Forelimb muscle (tissue), 1 donor: ENCODE measurements at regions not wholly inside any gene's neighbourhood (a gene's known extent, or its start where the extent isn't known, plus 50 kb on each side); places are given as distances from the start of the nearest gene placed in this dataset.

Experiments used
- DNase-seq: peaks from one replicate; pipeline ENCODE4 v3.0.0-alpha.2; 2013; ENCODE audit warnings: low read depth

DNA sequence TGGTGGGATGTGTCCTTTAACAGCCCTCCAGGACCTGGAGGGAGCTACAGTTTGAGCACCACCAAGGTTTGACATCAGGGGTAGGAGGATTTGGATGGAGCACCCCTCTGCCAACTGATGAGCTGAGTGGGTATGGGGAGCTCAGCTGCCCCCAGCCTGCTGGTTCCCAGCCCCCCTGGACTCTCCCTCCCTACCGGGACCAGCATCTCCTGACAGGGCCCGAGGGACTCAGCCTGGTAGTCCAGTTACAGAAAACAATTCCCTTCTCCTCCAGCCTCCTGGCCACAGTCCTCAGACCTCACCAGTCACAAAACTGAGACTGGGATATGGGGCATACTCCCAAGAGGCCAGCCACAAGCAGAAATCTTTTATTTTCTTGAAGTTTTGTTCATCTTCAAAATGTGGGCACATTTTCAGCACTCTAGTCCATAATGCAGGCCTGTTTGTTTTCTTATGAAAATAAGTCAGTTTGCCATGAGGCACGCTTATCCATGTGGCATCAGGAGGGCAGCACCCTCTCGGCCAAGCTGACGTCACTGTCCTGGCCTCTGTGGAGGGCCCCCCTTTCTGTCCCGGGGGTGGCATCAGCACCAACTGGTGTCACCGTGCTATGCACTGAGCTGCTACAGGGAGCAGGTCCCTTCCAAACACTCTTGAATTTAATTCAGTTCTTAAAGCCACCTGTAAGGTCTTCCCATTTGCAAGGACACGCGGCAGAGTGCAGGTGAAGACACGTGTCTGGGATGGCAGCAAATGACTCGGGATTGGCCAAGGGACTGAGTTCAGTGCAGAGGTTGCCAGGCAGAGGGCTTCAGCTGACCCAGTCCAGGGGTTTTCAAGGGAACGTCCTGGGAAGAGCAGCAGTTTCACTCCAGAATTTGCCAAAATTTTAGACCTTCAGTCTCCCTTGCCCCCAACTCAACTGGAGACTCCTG, 187.6 kb downstream of the GADD45G start:
- no peak for DNase-seq

DNA sequence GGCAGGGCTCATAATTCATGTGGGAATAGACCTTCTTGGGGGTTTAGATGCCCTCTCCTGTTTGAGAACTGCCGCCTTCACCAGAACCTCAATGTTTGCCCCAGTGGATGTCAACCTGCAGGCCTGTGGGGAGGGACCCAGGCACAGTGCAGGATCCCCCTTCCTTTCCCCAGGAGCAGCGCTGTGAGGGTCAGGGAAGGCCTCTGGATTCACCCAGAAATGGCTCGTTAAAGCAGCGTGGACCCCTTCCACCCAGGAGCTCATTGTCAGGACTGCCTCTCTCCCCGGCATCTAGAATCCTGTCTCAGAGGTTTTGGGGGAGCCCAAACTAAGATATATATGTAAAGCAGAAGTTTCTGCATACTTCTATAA, 188.3 kb downstream of the GADD45G start:
- DNase-seq = no peak

DNA sequence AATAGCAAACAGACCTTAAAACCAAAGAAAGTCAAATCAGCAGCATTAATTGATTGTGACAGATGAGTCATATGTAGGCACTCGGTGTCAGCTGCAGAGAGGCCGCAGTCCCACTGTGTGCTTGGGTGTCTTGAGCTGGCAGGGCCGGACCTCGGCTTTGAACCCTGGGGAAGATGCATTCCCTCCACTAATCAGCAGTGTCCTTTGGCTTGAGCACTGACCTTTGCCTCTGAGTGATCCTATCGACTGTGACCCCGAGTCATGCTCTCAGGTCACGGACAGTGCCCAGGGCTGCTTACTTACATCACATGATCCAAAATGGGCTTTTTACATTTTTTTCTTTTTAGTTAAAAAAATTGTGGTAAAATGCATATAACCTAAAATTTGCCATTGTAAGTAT, 188.7 kb downstream of the GADD45G start:
- no peak for DNase-seq

DNA sequence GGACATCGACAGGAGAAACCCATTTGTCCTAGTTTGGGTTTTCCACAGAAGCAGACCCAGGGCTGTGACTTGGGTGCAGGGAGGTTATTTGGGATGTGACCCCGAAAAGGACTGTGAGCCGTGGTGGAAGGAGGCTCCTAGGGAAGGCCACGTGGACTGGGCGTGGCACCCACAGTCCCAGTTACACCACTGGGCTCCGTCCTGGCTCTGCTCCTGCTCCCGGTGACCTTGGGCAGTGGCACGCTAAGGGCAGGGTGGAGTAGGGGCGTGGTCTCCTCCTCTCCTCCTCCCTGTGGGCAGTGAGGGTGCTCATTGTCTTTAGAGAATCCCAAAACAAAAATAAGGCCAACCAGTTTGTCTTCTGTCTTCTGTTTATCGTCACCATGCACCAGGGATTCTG, 190.1 kb downstream of the GADD45G start:
- DNase-seq = no peak

DNA sequence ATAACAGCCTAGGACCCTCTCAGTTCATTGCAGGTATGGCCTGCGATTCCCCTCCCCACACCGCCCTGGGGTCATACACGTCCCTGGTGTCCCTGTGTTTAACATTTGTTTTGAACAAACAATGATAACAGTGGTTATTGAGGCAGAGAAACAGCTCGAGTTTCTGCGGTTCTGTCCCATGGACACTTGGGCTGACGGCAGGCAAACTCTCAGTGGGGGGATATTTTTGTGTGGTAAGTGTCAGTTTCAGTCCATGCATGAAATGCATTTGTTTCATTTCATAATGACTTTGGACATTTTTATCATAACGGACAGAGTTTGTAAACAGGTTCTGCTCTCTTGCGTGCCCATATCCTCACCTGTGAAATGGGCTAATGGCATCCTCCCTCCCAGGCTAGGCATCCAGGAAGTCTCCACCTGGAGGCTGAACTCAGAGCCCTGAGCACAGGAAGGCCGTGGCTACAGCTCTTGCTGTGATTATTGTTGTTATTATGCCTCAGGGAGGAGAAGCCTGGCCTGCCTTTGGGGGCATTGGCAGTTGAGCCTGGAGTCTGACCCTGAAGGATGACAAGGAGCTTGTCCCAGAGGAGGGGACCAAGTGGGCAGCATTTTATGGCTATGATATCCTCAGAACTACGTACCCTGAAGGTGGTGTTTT, 190.9 kb downstream of the GADD45G start:
- no peak for DNase-seq

DNA sequence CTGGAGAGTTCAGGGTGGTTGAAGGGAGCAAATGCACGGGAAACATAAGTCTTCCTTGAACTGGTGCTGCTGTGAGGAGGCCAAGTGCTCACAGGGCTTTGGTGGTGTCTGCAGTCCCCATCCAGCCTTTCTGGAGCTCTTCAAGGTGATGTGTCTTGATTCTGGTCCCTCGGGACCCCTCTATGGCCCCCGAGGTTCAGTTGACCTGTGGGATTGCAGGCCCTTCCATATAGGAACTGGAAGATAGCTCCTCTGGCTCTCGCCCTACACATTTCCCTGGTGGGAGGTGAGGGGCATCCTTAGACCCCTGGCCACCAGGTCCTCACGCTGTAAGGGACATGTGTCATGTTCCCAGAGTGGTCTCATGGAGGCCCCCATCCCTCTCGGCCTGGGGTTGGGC, 191.8 kb downstream of the GADD45G start:
- no peak for DNase-seq

DNA sequence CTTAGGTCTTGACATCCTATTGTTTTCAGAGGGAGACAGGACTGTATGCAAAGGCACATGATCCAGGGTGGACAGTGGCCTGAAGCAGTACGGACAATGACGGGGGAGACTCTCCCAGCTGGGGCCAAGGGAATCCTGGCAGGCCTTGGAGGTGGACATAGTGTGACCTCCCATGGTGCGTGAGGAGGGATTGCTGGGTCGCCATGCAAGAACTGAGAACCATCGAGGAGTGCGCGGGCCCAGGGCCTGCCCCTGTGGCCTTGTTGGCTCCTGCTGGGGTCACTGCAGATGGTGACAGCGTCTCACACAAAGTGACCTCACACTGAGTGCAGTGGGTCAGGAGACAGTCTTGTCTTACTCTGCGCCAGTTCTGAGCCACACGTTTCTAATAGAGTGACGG, 192.4 kb downstream of the GADD45G start:
- no peak for DNase-seq

DNA sequence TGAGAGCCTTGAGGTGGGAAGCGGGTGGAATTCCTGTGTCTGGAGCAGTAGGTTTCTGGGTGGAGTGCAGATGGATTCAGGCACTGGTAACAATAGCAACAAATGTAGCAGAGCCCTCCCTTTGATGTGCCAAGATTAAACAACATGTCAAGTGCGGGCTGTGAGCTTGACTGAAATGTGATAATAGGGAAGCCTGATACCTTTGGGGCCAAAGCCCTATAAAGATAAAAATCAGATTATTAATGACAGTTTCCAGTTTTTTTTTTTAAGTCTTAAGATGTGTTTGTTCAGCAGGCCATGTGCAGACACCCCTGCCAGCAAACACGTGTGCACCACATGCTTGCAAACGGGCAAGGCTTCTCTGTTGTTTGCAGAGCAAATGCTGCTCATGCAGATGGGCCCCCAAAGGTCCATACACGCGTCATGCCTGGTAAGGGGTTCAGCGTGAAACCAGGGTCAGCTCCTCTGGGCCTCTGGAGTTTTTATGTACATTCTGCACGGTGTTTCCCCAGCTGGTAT, 193.2 kb downstream of the GADD45G start:
- DNase-seq = no peak

DNA sequence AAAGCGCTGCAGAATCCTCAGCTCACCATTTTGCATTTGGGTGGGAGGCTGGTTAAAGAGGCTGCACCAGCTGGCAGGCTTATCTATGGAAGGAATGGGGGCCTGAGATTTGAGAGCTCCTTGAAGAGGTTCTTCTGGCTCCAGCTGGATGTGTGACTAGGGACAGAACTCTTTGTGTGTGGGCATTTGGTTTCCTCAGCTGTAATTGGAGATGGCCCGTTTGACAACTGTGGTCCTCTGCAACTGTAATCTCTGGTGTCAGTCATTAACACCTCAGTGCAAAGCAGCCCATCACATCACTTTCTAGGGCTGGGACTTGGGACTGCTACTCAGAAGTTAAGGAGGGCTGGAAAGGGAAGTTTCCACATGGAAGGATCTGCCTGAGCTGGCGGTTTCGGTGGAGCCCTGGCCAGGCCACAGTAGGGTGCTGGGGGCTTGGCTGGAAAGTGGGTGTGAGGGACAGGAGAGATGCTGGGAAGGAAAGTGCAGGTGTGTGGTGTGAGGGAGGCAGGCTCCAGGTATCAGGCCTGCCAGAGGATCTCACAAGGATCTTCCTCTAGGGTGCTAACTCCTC, 193.8 kb downstream of the GADD45G start:
- no peak for DNase-seq

DNA sequence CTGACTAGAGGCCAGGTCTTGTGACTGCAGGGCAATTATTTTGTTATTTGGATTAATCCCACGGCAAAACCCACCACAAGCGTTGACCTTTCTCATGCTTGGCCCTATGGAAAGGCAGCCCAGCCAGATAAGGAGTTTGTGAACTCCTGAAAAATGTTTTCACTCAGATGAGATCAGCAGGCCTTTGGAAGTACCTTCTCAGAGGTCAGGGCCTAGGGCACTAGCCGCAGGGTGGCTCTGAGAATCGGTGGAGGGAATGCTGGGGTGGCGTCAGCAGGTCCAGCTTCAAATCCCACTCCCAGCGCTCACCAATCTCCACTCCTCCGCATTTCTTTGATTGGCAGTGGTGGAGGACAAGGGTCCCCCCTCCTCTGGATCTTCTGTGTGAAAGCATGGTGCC, 194.4 kb downstream of the GADD45G start:
- DNase-seq = no peak

DNA sequence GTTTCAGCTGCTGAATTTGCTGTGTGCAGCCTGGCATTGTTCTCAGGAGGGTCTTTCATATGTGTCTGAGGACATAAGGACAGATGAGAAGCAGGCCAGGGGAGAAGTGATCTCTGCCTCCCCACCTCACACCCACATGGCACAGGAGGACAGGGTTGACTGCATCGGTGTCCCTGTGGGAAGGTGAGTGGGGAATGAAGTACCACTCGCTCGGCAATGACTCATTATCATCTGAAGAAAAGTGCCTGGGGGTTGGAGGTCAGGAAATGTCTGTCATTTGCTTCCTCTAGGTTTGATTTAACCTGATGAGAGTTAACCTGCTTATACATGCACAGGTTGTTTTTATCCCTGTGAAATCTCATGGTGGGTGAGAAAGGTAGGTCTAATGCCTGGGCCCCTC, 195.0 kb downstream of the GADD45G start:
- DNase-seq = no peak

DNA sequence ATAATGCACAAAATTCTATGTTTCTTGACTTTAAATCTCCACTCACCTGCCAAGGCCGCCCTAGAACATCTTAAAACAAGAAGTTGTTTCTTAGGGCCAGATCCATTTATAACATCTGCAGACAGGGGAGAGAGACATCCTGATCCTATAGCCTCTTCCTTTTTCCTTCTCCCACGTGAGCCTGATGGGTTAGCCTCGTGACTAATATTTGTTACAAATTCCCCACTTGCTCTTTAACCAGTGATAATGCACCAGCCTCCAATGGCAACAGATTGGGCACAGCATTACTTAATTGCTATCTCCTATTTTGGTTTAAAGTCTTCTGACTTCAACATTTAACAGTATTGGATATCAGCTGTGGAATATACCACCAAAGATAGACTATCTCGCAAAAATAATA, 196.5 kb downstream of the GADD45G start:
- no peak for DNase-seq

DNA sequence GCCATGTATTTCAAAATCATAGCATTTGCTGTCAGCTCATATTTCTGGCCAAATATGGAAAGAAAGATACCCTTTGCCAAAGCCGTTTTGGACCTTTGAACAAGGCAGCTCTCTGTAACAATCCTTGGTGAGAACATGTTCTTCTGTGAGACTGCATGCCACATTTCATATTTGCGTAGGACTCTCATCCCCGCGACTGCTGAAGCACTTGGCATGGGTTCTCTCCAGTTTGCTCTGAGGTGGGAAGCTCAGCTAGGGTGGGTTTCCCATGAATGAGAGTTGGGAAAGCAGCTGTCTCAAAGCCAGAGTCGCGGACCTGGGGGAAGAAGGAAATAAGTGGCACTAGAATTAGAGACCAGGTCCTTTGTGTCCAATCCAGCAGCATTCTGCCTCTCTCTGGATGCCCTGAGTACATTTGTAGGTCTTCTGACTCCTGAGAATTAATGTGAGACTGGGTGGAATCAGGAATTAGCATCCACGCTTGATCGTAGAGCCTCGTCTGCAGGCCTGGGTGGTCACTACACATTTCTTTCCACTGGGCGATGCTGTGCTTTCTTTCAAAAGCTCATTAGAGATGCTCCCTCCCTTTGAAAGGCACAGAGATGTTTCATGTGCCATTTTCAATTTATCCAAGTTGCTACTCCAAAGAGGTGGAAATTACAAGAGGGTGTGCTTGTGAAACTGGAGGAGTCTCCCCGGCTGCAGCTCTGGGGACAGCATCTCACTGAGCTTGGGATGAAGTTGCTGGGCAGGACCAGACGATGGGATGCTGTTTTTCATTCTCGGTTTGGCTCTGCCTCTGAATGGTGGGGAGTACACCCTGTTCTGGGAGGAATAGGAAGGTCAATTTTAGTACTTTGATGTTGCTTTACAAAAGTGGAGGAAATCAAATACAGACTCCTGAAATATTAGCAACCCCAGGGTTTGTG, 197.2 kb downstream of the GADD45G start:
- DNase-seq = no peak

DNA sequence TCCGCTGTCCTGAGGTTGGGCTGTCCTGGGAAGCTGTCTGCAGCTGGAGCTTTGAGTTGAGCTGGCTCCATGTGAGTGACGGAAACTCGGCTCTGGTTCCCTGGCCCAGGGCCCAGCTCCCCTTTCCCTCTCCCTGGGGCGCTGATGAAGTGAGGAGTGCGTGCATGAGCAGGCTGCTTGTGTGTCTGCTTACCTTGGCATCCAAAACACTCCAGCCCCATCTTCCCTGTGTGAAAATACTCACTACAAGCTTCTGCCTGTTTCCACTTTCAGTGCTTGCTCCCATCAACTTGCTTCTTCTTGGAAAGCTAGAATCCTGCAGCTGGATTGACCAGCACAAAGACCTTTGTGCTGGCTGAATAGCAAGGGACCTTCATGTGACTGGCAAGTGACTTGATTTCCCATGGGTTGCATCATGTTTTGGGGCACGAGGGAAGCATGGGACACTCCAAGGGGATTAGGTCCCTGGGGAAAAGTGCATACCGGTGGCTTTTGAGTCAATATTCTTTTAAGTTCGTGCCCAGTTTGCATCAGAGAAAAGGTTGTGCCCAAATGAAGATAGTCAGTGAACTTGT, 198.1 kb downstream of the GADD45G start:
- DNase-seq = peak; percentile 63

DNA sequence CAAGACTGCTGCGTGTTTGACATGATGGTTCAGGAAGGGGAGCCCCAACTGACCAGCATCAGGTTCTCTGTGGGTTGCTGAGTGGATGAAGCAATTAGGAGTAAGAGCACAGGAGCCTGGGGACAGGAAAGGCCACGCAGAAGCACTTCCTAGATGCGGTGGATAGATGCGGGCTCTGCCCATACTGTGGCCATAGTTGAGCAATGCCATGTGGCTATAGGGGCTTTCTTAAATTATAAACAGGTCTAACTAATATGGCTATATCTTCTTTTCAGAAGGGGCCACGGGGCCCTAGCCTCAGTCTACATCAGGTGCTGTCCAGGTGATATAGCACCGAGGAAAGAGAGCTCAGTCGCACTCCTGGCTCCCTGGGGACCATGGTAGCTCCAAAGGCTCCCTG, 198.6 kb downstream of the GADD45G start:
- DNase-seq = no peak

DNA sequence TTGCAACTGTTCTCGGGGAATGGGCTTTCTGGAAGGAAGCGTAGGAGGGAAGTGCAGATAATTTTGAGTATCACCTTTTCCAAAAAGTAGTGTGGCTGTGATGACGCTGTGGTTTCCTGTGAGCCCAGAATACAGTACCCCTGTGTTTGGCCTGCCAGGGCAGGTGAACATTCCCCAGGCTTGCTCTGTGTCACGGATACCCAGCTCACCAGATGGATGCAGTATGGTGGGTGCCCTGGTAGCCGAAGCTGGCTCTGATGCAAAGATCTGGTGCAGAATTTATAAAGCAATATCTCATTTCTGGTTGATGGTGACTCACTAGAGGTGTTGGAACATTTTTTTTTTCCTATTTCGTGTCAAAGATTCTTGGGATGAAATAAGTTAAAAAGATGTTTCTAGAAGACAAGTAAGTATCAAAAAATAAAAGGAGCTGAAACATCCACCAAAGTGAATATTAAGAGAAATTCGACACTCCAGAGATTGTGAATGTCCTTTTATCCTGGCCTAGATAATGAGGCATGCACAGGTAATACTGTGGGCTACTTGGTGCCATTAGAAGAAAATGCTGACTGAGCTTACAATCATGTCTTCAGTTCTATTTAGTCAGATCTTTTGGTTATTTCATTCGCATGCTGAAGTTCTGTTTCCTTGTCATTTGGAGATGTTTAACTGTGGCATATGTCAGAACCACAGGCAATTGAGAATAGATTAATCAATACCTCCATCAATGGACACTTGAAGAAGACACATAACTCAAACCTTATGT, 200.1 kb downstream of the GADD45G start:
- DNase-seq = no peak

DNA sequence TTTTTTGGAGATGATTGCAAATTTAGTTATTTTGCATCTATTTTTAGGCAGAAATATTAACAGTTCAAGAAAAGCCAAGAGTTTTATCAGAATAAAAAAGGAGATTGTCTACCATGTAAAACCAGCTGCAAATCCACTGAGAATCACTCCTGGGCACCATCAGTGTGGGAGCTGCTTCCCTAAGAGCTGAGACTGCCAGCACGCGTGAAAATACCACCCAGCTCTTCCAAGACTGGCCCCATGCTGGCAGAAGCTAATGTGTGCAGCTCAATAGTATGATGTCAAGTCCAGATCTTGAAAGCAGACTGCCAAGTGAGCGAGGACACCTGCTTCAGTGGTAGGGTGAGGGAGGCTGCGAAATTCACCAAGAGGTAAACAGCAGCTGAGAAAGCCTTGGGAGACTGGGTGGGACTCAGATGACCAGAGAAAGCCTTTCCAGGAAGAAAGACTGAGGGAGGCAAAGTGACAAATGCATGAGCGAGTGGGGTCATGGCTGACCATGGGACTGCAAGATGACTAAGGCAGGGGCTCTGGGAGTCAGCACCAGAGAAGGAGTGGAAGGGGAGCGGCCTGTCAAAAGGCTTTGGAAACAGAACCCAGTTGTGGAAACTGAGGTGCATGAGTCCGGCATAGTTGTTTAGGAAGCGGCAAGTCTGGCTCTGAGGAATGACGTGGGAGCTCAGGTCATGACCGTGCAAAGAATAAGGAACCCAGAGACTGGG, 200.9 kb downstream of the GADD45G start:
- no peak for DNase-seq

DNA sequence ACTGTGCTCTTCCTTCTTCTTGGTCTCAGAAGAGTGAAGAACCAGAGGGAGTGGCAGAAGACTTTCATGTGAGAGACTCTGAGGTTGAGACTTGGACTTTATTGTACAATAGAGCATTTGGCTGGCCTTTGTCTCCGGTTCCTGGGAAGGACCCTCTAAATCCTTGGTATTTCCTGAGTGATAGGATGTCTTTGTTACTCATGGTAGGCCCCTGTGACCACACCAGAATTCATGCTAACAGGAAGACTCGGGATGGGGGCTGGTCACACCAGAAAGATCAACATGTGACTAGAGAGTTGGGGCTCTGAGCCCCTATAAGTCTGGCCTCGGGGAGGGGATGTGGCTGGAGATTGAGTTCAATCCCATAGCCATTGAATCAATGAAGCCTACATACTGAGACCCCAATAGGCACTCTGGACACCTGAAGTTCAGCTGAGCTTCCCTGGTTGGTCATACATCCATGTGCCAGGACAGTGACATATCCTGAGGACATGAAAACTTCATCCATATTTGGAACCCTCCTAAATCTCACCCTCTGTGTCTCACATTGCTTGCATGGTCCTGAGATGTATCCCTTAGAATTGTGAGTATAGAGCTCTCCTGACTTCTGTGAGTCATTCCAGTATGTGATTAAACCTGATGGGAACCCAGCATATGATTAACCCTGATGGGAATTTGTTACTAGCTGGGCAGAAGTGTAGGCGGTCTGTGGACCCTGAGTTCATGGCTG, 201.7 kb downstream of the GADD45G start:
- no peak for DNase-seq

DNA sequence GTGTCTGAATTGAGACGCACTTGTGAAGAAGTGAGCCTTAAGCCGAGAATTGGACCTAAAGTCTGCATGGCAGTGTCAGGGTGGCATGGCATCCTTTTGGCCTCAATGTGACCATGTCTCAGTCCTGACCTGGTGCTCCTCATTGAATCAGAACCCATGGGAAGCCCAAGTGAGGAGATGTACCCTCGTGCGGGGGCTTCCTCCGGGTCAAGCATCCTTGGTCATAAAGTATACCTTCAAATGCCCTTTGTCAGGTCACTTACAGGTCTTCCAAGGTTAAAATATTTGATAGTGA, 202.2 kb downstream of the GADD45G start:
- DNase-seq = no peak
